Hepatocyte (in vitro differentiated cells): ENCODE measurements at regions not wholly inside any gene's neighbourhood (a gene's known extent, or its start where the extent isn't known, plus 50 kb on each side); places are given as distances from the start of the nearest gene placed in this dataset.

ENCODE experiments used
- DNase-seq: peaks from one replicate; pipeline ENCODE4 v3.0.0-alpha.2; 2016; ENCODE audit warnings: low spot score
- H2AFZ ChIP-seq: fragments of 200-600 bp; sonication (generic); 2 replicates; pipeline ENCODE4 v1.6.0; 2016; ENCODE audit warnings: antibody characterized with exemption, mild to moderate bottlenecking
- H3K27ac ChIP-seq: fragments of 200-600 bp; sonication (generic); 2 replicates; pipeline ENCODE4 v1.5.1; 2016; ENCODE audit warnings: mild to moderate bottlenecking
- H3K27me3 ChIP-seq: fragments of 200-600 bp; sonication (generic); 2 replicates; pipeline ENCODE4 v1.6.1; 2016
- H3K36me3 ChIP-seq: fragments of 200-600 bp; sonication (generic); replicated peaks from 2 replicates; pipeline ENCODE4 v1.5.1; 2016; ENCODE audit warnings: low read depth; ENCODE audit not compliant: insufficient read depth
- H3K4me1 ChIP-seq: fragments of 200-600 bp; sonication (generic); 2 replicates; pipeline ENCODE4 v1.5.1; 2016; ENCODE audit warnings: mild to moderate bottlenecking, moderate library complexity; ENCODE audit not compliant: insufficient read depth
- H3K4me2 ChIP-seq: fragments of 200-600 bp; sonication (generic); 2 replicates; pipeline ENCODE4 v1.6.0; 2016
- H3K4me3 ChIP-seq: fragments of 200-600 bp; sonication (generic); 2 replicates; pipeline ENCODE4 v1.5.1; 2016; ENCODE audit warnings: mild to moderate bottlenecking
- H3K79me2 ChIP-seq: fragments of 200-600 bp; sonication (generic); 2 replicates; pipeline ENCODE4 v1.6.0; 2017; ENCODE audit warnings: mild to moderate bottlenecking
- H3K9me2 ChIP-seq: fragments of 200-600 bp; sonication (generic); replicated peaks from 2 replicates; pipeline ENCODE4 v1.6.0; 2017; ENCODE audit warnings: mild to moderate bottlenecking; ENCODE audit not compliant: insufficient read depth
- H3K9me3 ChIP-seq: fragments of 200-600 bp; sonication (generic); 2 replicates; pipeline ENCODE4 v1.5.1; 2016; ENCODE audit warnings: low read depth, mild to moderate bottlenecking
- H4K20me1 ChIP-seq: fragments of 200-600 bp; sonication (generic); 2 replicates; pipeline ENCODE4 v1.6.0; 2016; ENCODE audit warnings: mild to moderate bottlenecking; ENCODE audit not compliant: insufficient read depth, poor library complexity, severe bottlenecking
- CTCF ChIP-seq: fragments of 200-600 bp; sonication (generic); IDR thresholded peaks from 2 replicates; pipeline ENCODE4 v1.5.1; 2016; ENCODE audit warnings: antibody characterized with exemption, mild to moderate bottlenecking; ENCODE audit not compliant: poor library complexity
- EZH2 ChIP-seq: fragments of 200-600 bp; sonication (generic); IDR thresholded peaks from 2 replicates; pipeline ENCODE4 v1.6.1; 2016; ENCODE audit warnings: antibody characterized with exemption, mild to moderate bottlenecking, borderline replicate concordance
- EZH2phosphoT487 ChIP-seq: fragments of 200-600 bp; sonication (generic); IDR thresholded peaks from one replicate; pipeline ENCODE4 v1.6.1; 2018; ENCODE audit warnings: antibody characterized with exemption, mild to moderate bottlenecking, low read depth, moderate library complexity; ENCODE audit not compliant: unreplicated experiment, severe bottlenecking
- WGBS: methylation state at CpG from one replicate; pipeline ENCODE4 v1.1.6; 2016; ENCODE audit warnings: low lambda C conversion rate; ENCODE audit errors: missing lambda C conversion rate; 5-methylcytosine and 5-hydroxymethylcytosine counted together

DNA sequence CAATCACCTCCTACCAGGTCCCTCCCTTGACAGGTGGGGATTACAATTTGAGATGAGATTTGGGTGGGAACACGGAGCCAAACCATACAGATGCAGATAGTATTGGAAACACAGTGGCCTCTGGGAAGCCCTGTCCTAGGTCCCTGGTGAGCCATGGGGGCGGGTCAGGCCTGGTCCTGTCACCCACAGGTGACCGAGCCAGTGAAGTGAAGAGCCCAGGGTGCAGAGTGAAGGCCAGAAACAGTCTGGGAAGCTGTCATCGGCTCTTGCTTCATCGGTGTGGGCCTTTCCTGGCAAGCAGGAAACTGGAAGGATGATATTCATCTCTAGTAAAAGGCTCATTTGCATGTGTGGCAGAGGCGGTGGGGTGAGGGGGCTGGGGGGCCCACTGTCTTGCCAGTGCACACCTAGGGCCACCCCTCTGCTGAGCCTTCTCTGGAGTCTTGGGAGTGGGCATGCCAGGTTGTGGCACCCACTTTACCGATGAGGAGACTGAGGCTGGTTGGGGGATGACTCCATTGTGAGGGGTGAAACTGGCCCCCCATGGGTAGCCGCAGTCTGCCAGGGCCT, 290.6 kb downstream of the NDUFA10 start:
- Histone ChIP-seq H3K36me3 (no peaks in the 10 kb centered on the region), H3K4me3 (no peak overlapping the region), H3K4me1 (no peaks in the 10 kb centered on the region), H3K27me3 (no peaks in the 10 kb centered on the region), H3K9me2 (no peaks in the 10 kb centered on the region), H2AFZ (no peak overlapping the region), H3K9me3 (no peaks in the 10 kb centered on the region), H4K20me1 (no peaks in the 10 kb centered on the region), H3K27ac (no peak overlapping the region), H3K79me2 (no peaks in the 10 kb centered on the region), H3K4me2 (no peak overlapping the region)
- no peak for DNase-seq
- WGBS, result 81% methylated on average over 8 of the region's 8 CpGs
- TF ChIP-seq EZH2, result no peak
- TF ChIP-seq CTCF, result no peak
- TF ChIP-seq EZH2phosphoT487, result no peak

DNA sequence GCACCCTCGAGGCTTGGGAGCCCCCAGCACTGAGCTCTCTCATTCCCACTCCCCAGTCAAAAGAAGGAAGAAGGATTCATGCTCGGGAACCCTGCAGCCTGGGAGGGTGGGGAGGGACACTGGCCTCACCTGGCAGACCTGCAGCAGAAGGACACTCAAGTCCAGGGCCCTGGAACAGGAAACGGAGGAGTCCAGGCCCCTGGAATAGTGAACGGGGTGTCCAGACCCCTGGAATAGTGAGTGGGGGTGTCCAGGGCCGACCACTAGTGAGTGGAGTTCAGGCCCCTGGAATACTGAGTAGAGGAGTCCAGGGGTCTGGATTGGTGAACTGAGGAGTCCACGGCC, 292.5 kb downstream of the NDUFA10 start:
- no peaks in the 10 kb centered on the region for H3K4me1 ChIP-seq
- H3K9me3 ChIP-seq, result no peaks in the 10 kb centered on the region
- H3K4me2 ChIP-seq, result no peak overlapping the region
- DNase-seq, result no peak
- H2AFZ ChIP-seq, result no peak overlapping the region
- no peak overlapping the region for H3K4me3 ChIP-seq
- H4K20me1 ChIP-seq, result no peaks in the 10 kb centered on the region
- H3K27ac ChIP-seq, result no peak overlapping the region
- H3K36me3 ChIP-seq, result no peaks in the 10 kb centered on the region
- H3K27me3 ChIP-seq, result no peaks in the 10 kb centered on the region
- H3K9me2 ChIP-seq, result no peaks in the 10 kb centered on the region
- WGBS, result 67% methylated on average over 6 of the region's 6 CpGs
- H3K79me2 ChIP-seq, result no peaks in the 10 kb centered on the region
- TF ChIP-seq CTCF, result no peak
- TF ChIP-seq EZH2, result no peak
- TF ChIP-seq EZH2phosphoT487, result no peak

DNA sequence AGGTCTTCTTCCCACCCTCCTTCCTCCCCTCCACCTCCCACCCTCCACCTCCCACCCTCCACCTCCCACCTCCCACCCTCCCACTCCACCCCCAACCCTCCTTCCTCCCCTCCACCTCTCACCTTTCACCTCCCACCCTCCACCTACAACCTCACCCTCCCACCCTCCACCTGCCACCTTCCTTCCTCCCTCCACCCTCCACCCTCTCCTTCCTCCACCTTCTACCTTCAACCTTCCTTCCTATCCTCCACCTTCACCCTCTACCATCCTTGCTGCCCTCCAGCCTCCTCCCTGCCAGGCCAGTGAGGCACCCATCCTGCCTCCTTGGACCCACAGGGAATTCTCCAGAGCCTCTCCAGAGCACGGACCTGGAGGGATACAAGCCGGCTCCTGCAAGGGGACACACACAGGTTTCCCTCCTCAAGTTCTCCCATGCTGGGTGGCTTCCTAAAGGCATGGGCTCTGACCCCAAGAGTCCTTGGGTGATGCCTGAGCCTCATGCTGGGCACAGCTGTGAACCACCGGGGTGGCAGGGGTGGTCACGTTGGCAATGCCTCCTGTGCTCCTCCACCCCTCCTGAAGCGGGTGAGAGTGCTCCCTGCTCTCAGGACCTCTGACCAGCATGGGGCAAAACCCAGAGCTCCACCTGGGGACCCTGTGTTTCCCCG, 293.0 kb downstream of the NDUFA10 start:
- no peaks in the 10 kb centered on the region for H3K79me2 ChIP-seq
- H3K9me2 ChIP-seq, result no peaks in the 10 kb centered on the region
- no peak for DNase-seq
- no peak overlapping the region for H3K4me2 ChIP-seq
- no peaks in the 10 kb centered on the region for H3K4me1 ChIP-seq
- H4K20me1 ChIP-seq, result no peaks in the 10 kb centered on the region
- H2AFZ ChIP-seq, result no peak overlapping the region
- H3K4me3 ChIP-seq, result no peak overlapping the region
- H3K9me3 ChIP-seq, result no peaks in the 10 kb centered on the region
- H3K27me3 ChIP-seq, result no peaks in the 10 kb centered on the region
- TF ChIP-seq CTCF, result no peak
- TF ChIP-seq EZH2phosphoT487, result no peak
- TF ChIP-seq EZH2, result no peak
- no peaks in the 10 kb centered on the region for H3K36me3 ChIP-seq
- no peak overlapping the region for H3K27ac ChIP-seq
- WGBS, result 95% methylated on average over 5 of the region's 6 CpGs
